IPS-18a (cell line): ENCODE measurements at regions not wholly inside any gene's neighbourhood (a gene's known extent, or its start where the extent isn't known, plus 50 kb on each side); places are given as distances from the start of the nearest gene placed in this dataset.

Experiments used
- H3K27ac ChIP-seq: one replicate; pipeline ENCODE4 v1.5.1; 2013; ENCODE audit warnings: low read length
- H3K27me3 ChIP-seq: one replicate; pipeline ENCODE4 v1.6.1; 2013; ENCODE audit warnings: mild to moderate bottlenecking, low read length; ENCODE audit not compliant: control insufficient read depth, insufficient read depth
- H3K36me3 ChIP-seq: one replicate; pipeline ENCODE4 v1.6.1; 2013; ENCODE audit warnings: low read depth, low read length; ENCODE audit not compliant: control insufficient read depth
- H3K4me1 ChIP-seq: one replicate; pipeline ENCODE4 v1.6.1; 2013; ENCODE audit warnings: low read depth, low read length; ENCODE audit not compliant: control insufficient read depth
- H3K4me3 ChIP-seq: one replicate; pipeline ENCODE4 v1.5.1; 2013; ENCODE audit warnings: low read length
- H3K9ac ChIP-seq: one replicate; pipeline ENCODE4 v1.6.1; 2013; ENCODE audit warnings: mild to moderate bottlenecking, low read length, moderate library complexity
- H3K9me3 ChIP-seq: one replicate; pipeline ENCODE4 v1.6.1; 2013; ENCODE audit warnings: low read depth, low read length; ENCODE audit not compliant: control insufficient read depth

DNA sequence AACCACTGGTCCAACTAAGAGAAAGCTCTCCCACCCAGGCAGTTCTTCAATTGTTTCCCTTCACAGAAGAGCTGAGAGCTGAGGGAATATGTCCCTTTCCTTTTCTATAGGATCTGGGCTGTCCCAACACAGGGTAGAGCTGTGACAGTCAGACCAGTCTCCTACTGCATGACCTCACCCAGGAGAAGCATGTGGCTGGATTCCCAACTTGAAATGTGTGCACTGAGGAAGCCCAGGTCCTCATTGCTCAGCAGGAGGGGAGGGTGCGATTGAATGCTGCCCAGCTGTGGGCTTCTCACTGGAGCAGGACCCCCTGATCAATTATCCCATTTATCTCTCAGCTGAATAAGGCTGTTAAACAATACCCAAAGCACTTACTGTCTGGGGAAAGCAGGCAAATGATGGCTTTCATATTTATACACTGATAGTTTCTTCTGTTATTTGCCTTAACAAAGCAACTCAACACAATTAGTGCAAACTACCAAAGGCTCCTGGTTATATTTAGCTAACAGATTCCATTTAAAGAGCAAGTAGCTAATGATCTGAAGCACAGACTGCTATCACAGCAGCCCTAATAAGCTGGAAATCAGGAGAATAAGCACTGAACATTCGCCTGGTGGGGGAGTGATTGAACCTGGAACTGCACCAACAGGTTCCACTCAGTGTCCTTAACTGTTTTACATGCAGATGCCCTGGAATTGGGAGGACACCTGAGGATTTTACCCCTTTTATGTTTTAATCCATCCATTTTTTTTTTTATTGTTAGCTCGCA, 508.8 kb downstream of the CCSER2 start:
- Histone ChIP-seq H3K9me3 (no peaks in the 10 kb centered on the region), H3K4me3 (no peak overlapping the region), H3K27me3 (no peaks in the 10 kb centered on the region), H3K27ac (no peak overlapping the region), H3K36me3 (no peaks in the 10 kb centered on the region), H3K4me1 (no peaks in the 10 kb centered on the region), H3K9ac (no peak overlapping the region)

- H3K4me3 ChIP-seq, result no peak overlapping the region
- H3K9me3 ChIP-seq, result no peaks in the 10 kb centered on the region
- H3K9ac ChIP-seq, result no peak overlapping the region
- no peaks in the 10 kb centered on the region for H3K4me1 ChIP-seq
- no peak overlapping the region for H3K27ac ChIP-seq
- no peaks in the 10 kb centered on the region for H3K36me3 ChIP-seq
- no peaks in the 10 kb centered on the region for H3K27me3 ChIP-seq
Observed at GRCh38 chr10:84837877-84838276, 509.5 kb downstream of the CCSER2 start.

- Histone ChIP-seq H3K4me1 (no peaks in the 10 kb centered on the region), H3K4me3 (no peak overlapping the region), H3K36me3 (no peaks in the 10 kb centered on the region), H3K9me3 (no peaks in the 10 kb centered on the region), H3K27ac (no peak overlapping the region), H3K9ac (no peak overlapping the region), H3K27me3 (no peaks in the 10 kb centered on the region)
Observed at GRCh38 chr10:84838851-84839250, 510.5 kb downstream of the CCSER2 start.

GRCh38 chr10:84842593-84842992, 514.2 kb downstream of the CCSER2 start:
- Histone ChIP-seq H3K36me3 (no peaks in the 10 kb centered on the region), H3K9ac (no peak overlapping the region), H3K27me3 (no peaks in the 10 kb centered on the region), H3K9me3 (no peaks in the 10 kb centered on the region), H3K4me1 (peaks cover 6% of the 10 kb centered on the region), H3K27ac (no peak overlapping the region), H3K4me3 (no peak overlapping the region)

DNA sequence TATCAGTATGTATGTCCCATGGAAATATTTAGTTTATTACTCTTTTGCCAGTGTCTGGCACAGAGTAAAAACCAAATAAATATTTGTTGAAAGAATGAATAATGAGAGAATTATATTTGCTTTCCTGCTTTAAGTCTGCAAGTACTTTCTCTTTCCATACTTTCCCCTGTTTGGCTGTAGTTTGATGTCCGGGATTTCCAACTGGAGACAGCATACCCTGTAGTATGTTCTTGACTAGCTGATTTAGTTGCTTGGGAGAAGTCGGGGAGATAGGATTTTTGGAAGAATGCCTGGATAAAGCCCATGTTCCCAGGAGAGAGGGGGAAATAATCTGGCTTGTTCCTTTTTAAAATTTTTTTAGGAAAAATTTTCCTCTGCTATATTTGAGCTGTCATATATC, 516.1 kb downstream of the CCSER2 start:
- no peak overlapping the region for H3K9ac ChIP-seq
- no peaks in the 10 kb centered on the region for H3K27me3 ChIP-seq
- no peaks in the 10 kb centered on the region for H3K36me3 ChIP-seq
- H3K4me1 ChIP-seq, result peaks cover 6% of the 10 kb centered on the region
- H3K9me3 ChIP-seq, result no peaks in the 10 kb centered on the region
- no peak overlapping the region for H3K4me3 ChIP-seq
- no peak overlapping the region for H3K27ac ChIP-seq

GRCh38 chr10:84845628-84846261, 517.4 kb downstream of the CCSER2 start:
- no peaks in the 10 kb centered on the region for H3K9me3 ChIP-seq
- H3K27ac ChIP-seq, result no peak overlapping the region
- peaks cover 6% of the 10 kb centered on the region for H3K4me1 ChIP-seq
- H3K27me3 ChIP-seq, result no peaks in the 10 kb centered on the region
- H3K4me3 ChIP-seq, result no peak overlapping the region
- no peaks in the 10 kb centered on the region for H3K36me3 ChIP-seq
- H3K9ac ChIP-seq, result no peak overlapping the region

- H3K4me3 ChIP-seq, result no peak overlapping the region
- H3K4me1 ChIP-seq, result peaks cover 6% of the 10 kb centered on the region
- H3K9ac ChIP-seq, result no peak overlapping the region
- no peaks in the 10 kb centered on the region for H3K36me3 ChIP-seq
- no peaks in the 10 kb centered on the region for H3K9me3 ChIP-seq
- H3K27me3 ChIP-seq, result no peaks in the 10 kb centered on the region
- no peak overlapping the region for H3K27ac ChIP-seq
Observed at GRCh38 chr10:84846658-84847316, 518.4 kb downstream of the CCSER2 start.

- peaks cover 13% of the 10 kb centered on the region for H3K4me1 ChIP-seq
- no peak overlapping the region for H3K27ac ChIP-seq
- no peaks in the 10 kb centered on the region for H3K36me3 ChIP-seq
- H3K4me3 ChIP-seq, result no peak overlapping the region
- no peaks in the 10 kb centered on the region for H3K9me3 ChIP-seq
- H3K9ac ChIP-seq, result no peak overlapping the region
- no peaks in the 10 kb centered on the region for H3K27me3 ChIP-seq
Observed at GRCh38 chr10:84848967-84849366, 520.6 kb downstream of the CCSER2 start.

DNA sequence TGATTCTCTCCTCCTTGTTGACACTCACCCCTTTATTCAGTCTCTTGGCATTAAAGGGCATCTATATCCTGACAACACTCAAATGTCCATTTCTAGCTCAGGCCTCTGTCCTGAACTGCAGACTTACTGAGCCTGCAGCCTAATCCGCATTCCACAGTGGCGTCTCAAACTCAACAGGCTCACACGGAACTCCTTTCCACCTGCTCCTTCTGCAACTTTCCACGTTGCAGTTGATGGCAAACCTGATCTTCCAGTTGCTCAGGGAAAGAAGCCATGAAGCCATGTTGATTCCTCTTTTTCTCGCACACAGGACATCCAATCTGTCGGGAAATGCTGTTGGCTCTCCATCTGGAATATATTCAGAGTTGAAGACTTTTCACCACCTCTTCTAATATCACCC, 522.4 kb downstream of the CCSER2 start:
- Histone ChIP-seq H3K27ac (no peak overlapping the region), H3K4me3 (no peak overlapping the region), H3K9ac (no peak overlapping the region), H3K36me3 (no peaks in the 10 kb centered on the region), H3K9me3 (no peaks in the 10 kb centered on the region), H3K27me3 (no peaks in the 10 kb centered on the region), H3K4me1 (peaks cover 13% of the 10 kb centered on the region)

DNA sequence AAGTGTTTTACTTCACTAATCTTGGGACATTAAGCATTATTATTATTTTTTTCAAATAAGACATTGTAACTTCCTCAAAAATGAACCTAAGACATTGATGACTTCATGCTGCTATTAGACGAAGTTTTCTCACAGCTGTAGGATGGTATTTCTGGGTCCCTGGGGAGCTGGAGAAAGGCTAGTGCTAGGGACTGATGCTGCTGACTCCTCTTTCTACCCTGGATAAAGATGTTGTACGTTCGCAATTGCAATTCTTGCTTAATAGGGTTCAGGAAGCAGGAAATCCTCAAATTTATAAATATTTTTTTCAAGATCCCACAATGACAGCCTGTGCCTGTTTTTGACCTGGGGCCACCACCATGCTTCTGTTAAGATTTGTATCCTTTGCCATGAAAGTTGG, 526.0 kb downstream of the CCSER2 start:
- H3K4me1 ChIP-seq, result peaks cover 7% of the 10 kb centered on the region
- H3K9ac ChIP-seq, result no peak overlapping the region
- H3K4me3 ChIP-seq, result no peak overlapping the region
- no peak overlapping the region for H3K27ac ChIP-seq
- no peaks in the 10 kb centered on the region for H3K27me3 ChIP-seq
- H3K36me3 ChIP-seq, result no peaks in the 10 kb centered on the region
- H3K9me3 ChIP-seq, result no peaks in the 10 kb centered on the region

GRCh38 chr10:84860855-84861254, 532.5 kb downstream of the CCSER2 start:
- no peaks in the 10 kb centered on the region for H3K27me3 ChIP-seq
- no peak overlapping the region for H3K4me3 ChIP-seq
- H3K4me1 ChIP-seq, result peaks cover 9% of the 10 kb centered on the region
- no peak overlapping the region for H3K27ac ChIP-seq
- H3K36me3 ChIP-seq, result no peaks in the 10 kb centered on the region
- H3K9ac ChIP-seq, result no peak overlapping the region
- H3K9me3 ChIP-seq, result no peaks in the 10 kb centered on the region
